GM21786 (cell line): ENCODE measurements at regions not wholly inside any gene's neighbourhood (a gene's known extent, or its start where the extent isn't known, plus 50 kb on each side); places are given as distances from the start of the nearest gene placed in this dataset.

Experiments
- ATAC-seq: cut with Tn5 transposase; IDR thresholded peaks from one replicate; pipeline ENCODE4 v1.9.1; 2021; ENCODE audit not compliant: unreplicated experiment

DNA sequence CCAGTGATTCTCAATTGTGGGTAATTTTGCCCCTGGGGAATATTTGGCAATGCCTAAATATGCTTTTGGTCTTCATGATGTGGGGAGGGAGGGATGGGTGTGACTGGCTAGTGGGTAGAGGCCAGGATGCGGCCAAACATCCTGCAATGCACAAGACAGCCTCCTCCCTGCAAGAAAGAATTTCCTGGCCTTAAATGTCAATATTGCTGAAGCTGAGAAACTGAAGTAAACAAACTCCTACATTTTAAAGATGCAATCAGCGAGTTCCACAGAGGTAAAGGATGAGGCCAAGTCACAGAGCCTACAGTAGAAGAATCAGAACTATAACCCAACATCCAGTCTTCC lies 272.9 kb upstream of the EPHA4 start:
- ATAC-seq: no peak

DNA sequence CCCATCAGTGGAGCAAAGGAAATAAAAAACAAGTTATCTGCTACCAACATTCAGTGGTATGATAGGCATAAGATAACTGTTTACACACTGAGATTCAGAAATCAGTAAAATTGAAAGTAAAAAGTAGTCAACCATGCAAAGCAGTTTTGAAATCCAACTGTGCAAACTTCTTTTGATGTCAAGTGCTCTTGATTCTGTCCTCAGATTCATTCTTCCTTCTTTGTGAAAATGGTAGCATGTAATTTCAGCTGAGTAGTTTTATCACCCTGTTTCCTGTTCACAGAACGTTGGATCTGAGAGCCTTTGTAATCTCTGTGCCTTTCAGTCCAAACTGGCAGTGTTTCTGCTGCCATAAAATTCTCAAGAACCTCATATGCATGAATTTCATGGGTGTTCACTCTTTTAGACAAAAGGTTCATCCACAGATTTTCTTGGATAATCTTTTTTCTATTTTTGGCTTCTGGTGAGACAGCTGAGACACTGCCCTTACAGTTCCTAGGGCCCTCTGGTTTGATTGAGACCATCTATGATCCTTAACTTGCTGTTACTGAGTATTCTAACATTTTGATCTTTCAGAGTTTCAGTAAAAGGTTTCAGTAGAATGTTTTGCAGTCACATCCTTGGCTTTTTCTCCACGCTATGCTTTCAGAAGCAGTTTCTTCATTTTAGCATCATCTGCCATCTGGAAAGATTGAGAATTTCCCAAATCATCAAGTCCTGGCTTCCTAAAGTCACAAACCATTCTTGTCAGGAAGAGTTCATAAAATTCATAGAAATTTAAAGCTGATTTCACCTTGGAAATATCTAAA lies 272.3 kb upstream of the EPHA4 start:
- ATAC-seq: no peak

DNA sequence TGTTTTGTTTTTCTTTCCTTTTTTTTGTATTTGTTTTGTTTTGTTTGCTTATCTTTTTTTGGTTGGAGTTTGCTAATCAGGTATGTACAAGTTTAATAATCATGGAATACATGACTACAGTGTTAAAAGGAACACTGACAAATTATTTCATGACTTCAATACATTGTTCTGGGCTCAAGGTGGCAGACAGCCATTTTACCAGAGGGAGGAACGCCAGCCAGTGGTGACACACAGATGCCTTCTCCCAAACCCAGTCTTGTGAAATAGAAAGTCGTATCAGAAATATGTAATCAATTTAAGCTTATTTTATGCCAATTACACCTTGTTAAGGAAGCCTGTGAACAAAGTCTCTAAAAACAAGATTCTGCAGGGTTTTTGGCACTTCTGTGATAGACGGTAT lies 264.0 kb upstream of the EPHA4 start:
- ATAC-seq: no peak

DNA sequence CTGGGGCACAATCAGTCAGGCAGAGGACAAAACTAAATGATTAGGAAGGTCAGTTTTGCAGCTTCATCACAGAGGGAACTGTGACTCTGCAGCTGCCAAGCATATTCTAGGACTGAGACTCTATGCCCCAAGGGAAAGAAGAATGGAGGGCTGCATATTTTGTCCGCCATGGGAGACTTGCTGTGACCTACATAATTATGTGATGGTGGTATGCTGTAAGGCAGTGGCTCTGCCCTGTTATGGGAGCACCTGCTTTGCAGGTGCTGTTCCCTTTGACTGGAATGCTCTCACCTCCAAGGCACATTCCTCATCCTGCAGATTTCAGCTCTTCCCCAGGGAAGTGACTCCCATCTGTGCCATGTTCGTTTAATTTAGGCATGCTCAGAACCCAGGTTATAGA lies 261.9 kb upstream of the EPHA4 start:
- no peak for ATAC-seq

DNA sequence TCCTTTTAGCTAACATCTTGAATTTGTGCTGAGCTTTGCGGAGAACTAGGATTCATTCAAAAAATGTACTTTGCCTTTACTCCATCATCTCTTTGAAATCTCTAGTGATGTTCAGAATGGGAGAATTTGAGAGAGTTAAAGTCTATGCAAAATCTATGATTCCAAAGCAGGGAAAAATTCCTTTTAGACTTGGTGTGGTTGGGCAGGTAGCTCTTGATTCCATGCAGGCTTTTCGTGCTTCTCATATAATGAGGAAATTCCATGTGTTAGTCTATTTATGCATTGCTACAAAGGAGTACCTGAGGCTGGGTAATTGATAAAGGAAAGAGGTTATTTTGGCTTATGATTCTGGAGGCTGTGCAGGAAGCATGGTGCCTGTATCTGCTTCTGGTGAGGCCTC lies 258.9 kb upstream of the EPHA4 start:
- no peak for ATAC-seq

DNA sequence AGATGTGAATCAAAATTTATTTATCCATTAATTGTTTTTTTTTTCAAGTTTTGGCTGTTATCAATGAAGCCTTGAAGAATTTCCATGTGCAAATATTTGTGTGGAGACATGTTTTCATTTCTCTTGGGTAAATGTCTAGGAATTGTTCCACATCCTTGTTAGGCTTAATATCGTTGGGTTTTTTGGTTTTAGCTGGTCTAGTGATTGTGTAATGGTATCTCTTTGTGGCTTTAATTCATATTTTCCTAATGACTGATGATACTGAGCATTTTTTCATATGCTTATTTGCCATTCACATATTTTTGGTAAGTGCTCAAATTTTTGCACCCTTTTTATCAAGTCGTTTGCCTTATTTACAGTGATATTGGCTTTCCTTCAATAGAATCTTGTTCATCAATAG lies 250.3 kb upstream of the EPHA4 start:
- ATAC-seq: no peak

DNA sequence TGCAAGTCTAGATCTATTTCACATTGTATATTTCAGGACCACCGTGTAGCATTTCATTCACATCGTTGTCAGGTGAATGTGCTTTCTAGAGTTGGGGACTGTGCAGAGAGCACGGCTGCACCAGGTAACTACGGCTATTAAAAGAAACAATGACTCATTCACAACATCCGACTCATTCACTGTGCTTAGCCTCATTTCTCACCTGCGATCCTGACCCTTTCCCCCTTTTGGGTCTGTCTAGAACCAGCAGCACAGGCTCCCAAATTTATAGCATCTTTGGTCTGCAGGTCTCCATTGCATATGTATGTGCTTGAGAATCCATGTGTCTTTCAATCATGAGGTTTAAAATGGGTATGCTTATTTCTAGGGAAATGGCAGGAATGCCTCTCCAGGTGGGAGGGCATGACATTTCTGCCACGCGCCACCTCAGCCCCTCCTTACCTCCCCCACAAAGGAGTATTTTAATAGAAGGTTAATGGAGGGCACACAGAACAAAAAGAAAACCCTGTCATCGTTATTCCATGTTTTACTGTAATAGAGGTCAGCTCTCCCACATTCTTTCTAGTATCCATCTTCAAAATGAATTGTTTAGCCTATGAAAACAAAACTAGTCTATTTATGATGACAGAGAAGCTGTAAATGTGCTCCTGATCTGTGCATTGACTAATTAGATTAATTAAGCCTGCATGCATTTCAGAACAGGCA lies 246.7 kb upstream of the EPHA4 start:
- no peak for ATAC-seq

DNA sequence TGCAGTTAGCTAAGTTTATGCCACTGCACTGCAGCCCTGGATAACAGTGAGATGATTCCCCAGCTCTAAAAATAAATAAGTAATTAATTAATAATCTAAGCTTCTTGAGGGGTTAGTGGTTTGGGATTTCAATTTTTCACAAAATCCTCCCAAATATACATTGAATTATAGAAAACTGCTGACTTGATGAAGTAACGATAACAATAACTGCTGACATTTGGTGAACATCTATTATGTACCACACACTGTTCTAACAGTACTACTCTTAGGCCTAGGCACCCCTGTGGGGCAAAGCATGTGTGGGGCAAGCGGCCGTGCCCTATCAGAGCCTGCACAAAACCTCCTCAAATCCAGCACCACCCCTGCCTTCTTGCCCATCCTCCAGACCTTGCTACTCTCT lies 245.8 kb upstream of the EPHA4 start:
- ATAC-seq: no peak

DNA sequence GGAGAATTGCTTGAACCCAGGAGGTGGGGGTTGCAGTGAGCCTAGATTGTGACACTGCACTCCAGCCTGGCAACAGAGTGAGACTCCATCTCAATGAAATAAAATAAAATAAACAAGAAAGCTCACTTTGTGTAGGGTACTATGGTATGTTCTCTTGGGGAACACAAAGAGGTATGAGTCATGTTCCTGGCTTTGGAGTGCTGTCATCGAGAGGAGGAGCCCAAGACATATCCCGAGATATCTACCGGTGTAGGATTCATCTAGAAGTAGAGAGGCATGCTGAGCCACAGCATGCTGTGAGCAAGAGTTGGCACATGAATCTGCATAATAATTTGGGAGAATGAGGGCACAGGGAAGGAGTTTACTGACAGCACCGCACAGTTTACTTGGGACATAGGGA lies 244.9 kb upstream of the EPHA4 start:
- ATAC-seq: no peak

DNA sequence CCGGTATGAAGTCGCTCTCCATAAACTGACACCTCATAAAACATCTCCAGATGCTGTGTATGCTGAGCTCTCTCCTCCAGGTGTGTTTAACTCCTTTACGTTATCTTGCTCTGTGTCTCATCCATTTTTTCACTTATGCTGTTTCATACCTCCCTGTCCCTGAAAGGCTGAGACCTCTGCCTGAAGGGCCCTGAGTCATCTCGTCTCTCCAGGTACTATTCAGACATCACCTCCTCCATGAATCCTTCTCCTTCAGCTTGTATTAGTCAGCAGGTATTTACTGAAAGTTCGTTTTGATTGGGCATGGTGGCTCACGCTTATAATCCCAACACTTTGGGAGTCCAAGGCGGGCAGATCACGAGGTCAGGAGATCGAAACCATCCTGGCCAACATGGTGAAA lies 244.5 kb upstream of the EPHA4 start:
- ATAC-seq: no peak

DNA sequence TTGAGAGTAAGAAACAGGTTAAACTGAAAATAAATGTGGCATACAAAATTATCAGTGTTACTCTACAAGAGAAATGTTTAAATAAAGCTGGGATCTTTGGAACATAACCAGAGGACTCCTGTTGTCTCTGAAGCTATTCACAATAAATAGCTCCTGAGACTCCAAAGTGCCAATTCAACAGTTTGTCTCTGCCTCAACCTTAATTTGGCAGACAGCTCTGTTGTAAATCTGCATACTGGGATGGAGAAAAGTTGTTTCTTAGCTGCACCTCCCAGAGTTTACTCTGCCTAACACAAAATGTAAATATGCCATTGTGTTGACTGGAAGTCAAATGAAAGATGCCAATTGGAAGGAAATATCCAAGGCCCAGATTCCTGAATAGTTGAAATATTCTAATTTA lies 238.5 kb upstream of the EPHA4 start:
- no peak for ATAC-seq

DNA sequence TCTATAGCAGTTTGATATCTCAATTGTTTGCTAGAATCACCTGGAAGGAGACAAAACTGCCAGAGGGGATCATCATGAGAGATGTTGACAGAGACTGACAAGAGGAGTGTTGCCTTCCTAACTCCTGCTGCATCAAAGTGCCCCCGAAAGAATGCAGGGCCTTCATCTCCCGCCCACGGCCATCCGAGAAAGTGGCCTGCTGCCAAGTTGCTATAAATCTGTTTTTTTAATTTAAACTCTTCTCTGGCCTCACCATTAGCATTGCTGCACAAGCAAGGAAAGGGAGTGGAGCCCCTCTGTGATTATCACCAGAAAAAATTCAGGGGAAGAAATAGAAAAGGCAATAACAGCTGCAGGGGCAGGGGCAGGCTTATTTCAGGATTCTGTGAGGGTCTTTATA lies 238.1 kb upstream of the EPHA4 start:
- no peak for ATAC-seq

DNA sequence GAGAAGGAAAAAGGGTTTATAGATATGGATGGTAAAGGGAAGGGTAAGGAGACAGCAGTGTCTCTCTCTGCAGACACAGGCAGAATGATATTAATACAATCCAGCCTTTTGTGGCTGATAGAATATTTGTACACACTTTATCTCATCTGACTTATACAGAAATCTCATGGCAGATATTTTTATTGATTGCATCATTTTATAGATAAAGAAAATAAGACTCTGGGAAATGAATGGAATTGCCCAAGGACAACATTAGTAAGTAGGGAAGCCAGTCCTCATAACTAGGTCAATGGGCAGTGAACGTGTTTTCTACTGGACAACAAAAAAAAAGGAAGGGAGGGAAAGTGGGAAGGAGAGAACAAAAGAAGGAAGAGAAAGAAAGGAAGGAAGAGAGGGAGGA lies 236.4 kb upstream of the EPHA4 start:
- no peak for ATAC-seq

DNA sequence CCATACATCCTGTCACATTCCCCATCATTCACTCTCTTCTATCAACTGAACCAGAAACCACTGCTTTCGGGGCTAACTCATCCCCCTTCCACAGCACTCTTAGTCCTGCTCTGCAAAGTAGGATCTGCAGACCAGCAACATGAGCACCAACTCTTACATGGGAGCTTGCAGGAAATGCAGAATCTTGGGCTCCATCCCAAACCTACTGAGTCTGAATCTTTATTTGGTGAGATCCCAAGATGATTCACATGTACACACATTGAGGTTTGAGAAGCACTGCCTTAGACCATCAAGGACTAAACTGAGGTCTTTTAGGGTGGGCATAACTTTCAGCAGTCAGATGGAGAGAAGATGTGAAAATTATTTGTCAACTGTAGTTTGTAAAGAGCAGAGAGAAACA lies 235.6 kb upstream of the EPHA4 start:
- no peak for ATAC-seq

DNA sequence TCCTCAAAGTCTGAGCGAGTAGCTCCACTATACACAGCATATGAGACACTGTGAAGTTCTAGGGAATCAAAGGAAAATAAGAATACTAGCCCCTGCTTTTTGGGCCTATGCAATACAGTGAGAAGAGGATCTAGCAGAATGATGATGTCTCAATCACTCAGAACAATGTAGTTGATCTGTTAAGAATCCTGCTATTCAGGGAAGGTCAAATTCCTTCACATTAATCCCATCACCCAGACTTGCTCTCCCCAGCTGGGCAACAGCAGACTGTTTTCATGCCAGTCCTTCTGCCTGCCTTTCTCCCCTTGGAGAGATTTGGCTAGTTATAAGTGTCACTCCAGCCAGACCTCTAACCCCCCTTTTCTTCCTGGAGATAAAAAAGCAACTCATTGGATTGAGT lies 230.0 kb upstream of the EPHA4 start:
- no peak for ATAC-seq

DNA sequence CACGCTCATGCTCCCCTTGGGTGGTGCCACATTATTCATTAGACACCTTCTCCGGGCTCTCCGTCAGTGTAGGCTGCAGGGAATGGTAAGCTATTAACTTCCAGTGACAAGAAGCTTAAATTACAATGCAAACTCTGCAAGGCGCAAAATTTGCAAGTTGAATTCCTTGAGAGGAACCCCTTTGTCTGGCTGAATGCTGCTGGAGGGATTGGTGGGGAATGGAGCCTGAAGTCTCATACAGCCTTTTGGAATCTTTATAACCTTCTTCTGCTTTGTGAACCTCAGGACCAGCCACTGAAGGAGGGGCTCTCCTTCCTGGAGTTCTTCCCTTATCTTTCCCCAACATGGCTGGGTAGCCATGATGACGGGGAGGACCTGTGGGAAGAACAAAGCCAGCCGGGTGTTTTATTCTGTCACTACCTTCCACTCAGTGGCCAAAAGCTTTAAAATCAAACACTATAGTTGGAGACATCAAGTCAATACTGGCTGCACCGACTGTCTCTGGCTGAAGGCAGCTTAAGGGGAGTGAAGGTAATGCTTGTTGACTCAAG lies 220.9 kb upstream of the EPHA4 start:
- no peak for ATAC-seq

DNA sequence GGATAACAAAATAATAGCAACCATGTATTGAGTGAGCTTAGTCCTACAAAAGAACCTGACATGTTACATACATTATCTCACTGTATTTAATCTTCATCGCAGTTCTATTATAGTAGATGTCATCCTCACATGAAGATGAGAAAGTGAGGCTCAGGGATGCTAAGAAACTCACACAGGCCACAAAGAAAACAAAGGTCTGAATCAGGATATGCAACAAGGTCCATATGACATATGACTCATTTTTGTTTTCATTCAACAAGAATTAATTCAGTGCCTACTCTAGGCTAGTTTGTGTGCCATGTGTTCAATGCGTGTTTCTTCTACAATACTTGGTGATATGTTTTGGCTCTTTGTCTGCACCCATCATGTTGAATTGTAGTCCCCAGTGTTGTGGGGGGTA lies 219.7 kb upstream of the EPHA4 start:
- no peak for ATAC-seq

DNA sequence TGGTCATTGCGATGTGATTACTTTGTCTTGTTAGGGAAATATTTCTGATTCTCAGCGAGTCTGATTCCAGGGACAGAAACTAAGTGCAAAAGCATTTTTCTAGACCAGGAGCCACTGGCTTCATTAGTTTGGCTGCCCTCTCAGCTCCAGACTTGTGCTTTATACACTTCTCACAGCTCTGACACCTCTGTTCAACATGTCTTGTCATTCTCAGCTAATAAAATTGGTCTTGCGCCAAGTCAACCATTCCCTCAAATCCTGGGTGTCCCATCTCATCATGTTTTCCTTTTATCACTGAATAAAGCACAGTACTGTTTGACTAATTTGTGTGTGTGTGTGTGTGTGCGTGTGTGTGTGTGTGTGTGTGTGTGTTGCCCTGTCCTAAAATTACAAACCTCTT lies 215.5 kb upstream of the EPHA4 start:
- ATAC-seq: no peak

DNA sequence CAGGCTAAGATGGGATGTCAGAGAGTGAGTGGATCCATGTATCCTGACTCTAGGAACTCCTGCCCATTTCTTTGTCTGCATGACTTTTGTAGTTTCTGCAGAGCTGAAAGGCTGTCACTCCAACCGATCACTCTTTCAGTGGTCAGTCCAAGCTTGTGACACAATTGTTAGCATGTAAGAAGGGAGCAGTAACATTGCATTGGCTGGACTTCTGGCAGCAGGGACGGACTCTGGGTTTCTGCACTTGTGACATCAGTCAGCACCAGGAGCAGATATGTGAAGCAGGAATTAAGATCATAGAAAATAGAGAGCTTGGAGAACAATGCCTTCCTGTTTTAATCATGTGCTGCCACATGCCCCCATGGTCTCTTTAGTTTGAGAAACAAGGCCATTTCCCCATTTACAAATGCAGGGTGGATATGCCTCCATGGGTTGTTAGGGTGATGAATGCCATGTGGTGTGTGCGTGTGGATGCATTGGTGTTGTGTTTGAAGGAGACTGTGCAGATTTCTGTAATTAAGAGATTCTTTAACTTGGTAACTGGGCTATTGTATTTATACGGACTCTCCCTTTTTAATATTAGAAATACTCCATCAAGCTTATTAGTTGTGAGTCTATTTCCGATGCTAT lies 214.3 kb upstream of the EPHA4 start:
- no peak for ATAC-seq

DNA sequence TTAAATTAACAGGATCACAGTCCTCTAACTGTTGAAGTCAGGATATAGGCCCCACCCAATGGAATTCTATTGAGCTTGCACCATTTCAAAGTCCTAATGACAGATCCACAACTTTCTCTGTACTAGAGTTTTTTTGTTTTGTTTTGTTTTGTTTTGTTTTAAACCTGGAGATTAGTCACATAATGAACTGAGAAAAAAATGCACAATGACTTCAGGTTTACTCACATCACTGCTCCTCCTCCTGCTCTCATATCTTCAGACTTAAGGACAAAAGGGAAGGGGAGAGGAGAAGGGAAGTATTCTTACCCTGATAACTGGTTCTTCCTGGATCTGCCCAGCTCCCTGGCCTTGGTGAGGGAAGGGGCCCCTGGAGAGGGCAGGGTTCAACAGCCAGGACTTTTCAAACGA lies 208.2 kb upstream of the EPHA4 start:
- ATAC-seq: no peak

DNA sequence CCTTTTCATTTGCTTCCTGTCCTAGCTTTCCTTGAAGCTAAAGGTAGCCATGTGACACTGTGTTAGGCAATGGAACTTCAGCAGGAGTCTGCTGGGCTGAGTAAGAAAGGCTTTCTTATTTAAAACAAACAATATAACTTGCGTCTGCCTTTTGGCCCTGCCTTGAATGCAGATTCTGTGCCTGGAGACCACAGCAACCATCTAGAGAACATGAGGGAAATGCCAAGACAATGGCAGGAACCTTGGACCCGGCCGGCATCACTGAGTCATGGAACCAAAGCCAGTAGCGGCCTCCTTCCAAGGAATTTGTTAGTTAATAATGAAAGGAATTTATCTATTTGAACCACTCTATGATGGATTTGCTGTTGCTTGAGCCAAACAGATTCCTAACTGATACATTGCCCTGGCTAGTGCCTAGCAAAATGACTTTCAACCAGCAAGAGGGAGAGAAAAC lies 207.5 kb upstream of the EPHA4 start:
- ATAC-seq: no peak

DNA sequence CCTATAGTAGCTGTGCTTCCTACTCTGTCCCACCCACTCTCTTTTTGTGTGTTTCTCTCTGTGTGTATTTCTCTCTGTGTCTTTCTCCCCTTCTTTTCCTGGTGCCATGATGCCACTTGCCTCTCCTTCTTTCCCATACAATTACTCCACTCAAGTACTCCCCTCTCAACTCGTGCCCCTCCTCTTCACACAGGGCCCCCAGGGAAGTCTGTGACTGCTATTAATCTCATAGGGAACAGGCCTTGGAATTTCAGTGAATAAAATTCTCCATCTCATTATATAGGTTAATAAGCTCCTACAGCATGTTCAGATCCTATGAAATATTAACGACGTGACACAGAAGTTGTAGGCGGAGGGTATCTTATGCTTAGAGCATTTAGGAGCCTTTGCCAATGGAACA lies 205.9 kb upstream of the EPHA4 start:
- no peak for ATAC-seq
